ENCODE measurements at regions not wholly inside any gene's neighbourhood (a gene's known extent, or its start where the extent isn't known, plus 50 kb on each side); places are given as distances from the start of the nearest gene placed in this dataset.

GRCh38 chr4:79155336-79155735 is 170.5 kb downstream of the NAA11 start:
- H3K9me3 ChIP-seq (ENCODE audit: insufficient read depth, low read length, severe bottlenecking): peaks cover 2% of the 10 kb centered on the region
- no peak overlapping the region for H3K4me3 ChIP-seq (ENCODE audit: low read depth in 1 of 2, low read length in 2 of 2)
- no peaks in the 10 kb centered on the region for H3K36me3 ChIP-seq (ENCODE audit: insufficient read depth, low read length)
- no peaks in the 10 kb centered on the region for H3K27me3 ChIP-seq (ENCODE audit: insufficient read depth, low read length, poor library complexity)
- H3K4me1 ChIP-seq (ENCODE audit: insufficient read depth, low read length): no peaks in the 10 kb centered on the region
- ATAC-seq (ENCODE audit: insufficient read depth, low read depth) (no peak), DNase-seq (no peak)
- H2AFZ ChIP-seq (ENCODE audit: low read depth, low read length): no peak overlapping the region
- no peaks in the 10 kb centered on the region for H3K79me2 ChIP-seq (ENCODE audit: insufficient read depth, low read length)
- H3K27ac ChIP-seq (ENCODE audit: low read length): no peak overlapping the region
- TF ChIP-seq EZH2 (IDR thresholded peaks at IDR 0.05; ENCODE audit: borderline replicate concordance, low read depth, low read length, severe bottlenecking): no peak
- no peaks in the 10 kb centered on the region for H4K20me1 ChIP-seq (ENCODE audit: insufficient read depth, low read length)
- H3K9ac ChIP-seq (ENCODE audit: low read depth, low read length): no peak overlapping the region
- no peak overlapping the region for H3K4me2 ChIP-seq (ENCODE audit: insufficient read depth, low read length)

DNA sequence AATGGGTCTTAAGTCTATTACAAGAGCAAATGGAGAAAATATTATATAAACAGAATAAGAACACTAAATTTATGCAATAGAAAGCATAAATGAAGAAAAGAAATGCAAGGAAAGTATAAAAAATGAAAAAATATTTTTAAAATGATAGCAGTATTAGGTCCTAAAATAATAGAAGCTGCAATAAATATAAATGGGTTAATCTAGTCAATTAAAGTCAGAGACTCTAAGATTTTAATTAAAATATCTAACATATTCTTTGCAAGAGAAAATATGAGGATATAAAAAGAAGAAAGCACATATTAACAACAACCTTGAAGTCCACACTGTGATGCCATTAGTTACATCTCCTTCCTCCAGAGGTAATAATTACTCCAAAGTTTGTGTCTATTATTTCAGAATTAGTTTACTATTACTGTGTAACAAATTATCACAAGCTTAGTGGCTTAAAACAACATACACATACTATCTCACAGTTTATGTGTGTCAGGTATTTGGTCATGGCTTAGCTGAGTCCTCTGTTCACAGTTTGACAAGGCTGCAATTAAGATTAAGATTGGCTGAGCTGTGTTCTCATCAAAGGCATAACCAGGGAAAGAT is 174.9 kb downstream of the NAA11 start:
- Histone ChIP-seq H3K4me2 (ENCODE audit: insufficient read depth, low read length) (no peak overlapping the region), H3K9me3 (ENCODE audit: insufficient read depth, low read length, severe bottlenecking) (peaks cover 2% of the 10 kb centered on the region), H4K20me1 (ENCODE audit: insufficient read depth, low read length) (no peaks in the 10 kb centered on the region), H2AFZ (ENCODE audit: low read depth, low read length) (no peak overlapping the region), H3K79me2 (ENCODE audit: insufficient read depth, low read length) (no peaks in the 10 kb centered on the region), H3K27ac (ENCODE audit: low read length) (no peak overlapping the region), H3K4me1 (ENCODE audit: insufficient read depth, low read length) (no peaks in the 10 kb centered on the region), H3K4me3 (ENCODE audit: low read depth in 1 of 2, low read length in 2 of 2) (no peak overlapping the region), H3K27me3 (ENCODE audit: insufficient read depth, low read length, poor library complexity) (no peaks in the 10 kb centered on the region), H3K36me3 (ENCODE audit: insufficient read depth, low read length) (no peaks in the 10 kb centered on the region), H3K9ac (ENCODE audit: low read depth, low read length) (no peak overlapping the region)
- ATAC-seq (ENCODE audit: insufficient read depth, low read depth) (no peak), DNase-seq (no peak)
- TF ChIP-seq, protein P1, sequence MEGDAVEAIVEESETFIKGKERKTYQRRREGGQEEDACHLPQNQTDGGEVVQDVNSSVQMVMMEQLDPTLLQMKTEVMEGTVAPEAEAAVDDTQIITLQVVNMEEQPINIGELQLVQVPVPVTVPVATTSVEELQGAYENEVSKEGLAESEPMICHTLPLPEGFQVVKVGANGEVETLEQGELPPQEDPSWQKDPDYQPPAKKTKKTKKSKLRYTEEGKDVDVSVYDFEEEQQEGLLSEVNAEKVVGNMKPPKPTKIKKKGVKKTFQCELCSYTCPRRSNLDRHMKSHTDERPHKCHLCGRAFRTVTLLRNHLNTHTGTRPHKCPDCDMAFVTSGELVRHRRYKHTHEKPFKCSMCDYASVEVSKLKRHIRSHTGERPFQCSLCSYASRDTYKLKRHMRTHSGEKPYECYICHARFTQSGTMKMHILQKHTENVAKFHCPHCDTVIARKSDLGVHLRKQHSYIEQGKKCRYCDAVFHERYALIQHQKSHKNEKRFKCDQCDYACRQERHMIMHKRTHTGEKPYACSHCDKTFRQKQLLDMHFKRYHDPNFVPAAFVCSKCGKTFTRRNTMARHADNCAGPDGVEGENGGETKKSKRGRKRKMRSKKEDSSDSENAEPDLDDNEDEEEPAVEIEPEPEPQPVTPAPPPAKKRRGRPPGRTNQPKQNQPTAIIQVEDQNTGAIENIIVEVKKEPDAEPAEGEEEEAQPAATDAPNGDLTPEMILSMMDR (IDR thresholded peaks at IDR 0.05; ENCODE audit: borderline replicate concordance, extremely low read depth, low read length, poor library complexity, severe bottlenecking): no peak
- TF ChIP-seq EZH2 (IDR thresholded peaks at IDR 0.05; ENCODE audit: borderline replicate concordance, low read depth, low read length, severe bottlenecking): no peak

- no peaks in the 10 kb centered on the region for H4K20me1 ChIP-seq (ENCODE audit: insufficient read depth, low read length)
- DNase-seq (no peak), ATAC-seq (ENCODE audit: insufficient read depth, low read depth) (no peak)
- H3K4me3 ChIP-seq (ENCODE audit: low read depth in 1 of 2, low read length in 2 of 2): no peak overlapping the region
- no peak overlapping the region for H3K27ac ChIP-seq (ENCODE audit: low read length)
- H3K27me3 ChIP-seq (ENCODE audit: insufficient read depth, low read length, poor library complexity): no peaks in the 10 kb centered on the region
- no peaks in the 10 kb centered on the region for H3K79me2 ChIP-seq (ENCODE audit: insufficient read depth, low read length)
- no peak overlapping the region for H2AFZ ChIP-seq (ENCODE audit: low read depth, low read length)
- no peak overlapping the region for H3K9ac ChIP-seq (ENCODE audit: low read depth, low read length)
- no peaks in the 10 kb centered on the region for H3K4me1 ChIP-seq (ENCODE audit: insufficient read depth, low read length)
- peaks cover 9% of the 10 kb centered on the region for H3K9me3 ChIP-seq (ENCODE audit: insufficient read depth, low read length, severe bottlenecking)
- TF ChIP-seq, protein P1 (IDR thresholded peaks at IDR 0.05; ENCODE audit: borderline replicate concordance, extremely low read depth, low read length, poor library complexity, severe bottlenecking): no peak
- no peak for TF ChIP-seq EZH2 (IDR thresholded peaks at IDR 0.05; ENCODE audit: borderline replicate concordance, low read depth, low read length, severe bottlenecking)
- no peak overlapping the region for H3K4me2 ChIP-seq (ENCODE audit: insufficient read depth, low read length)
- H3K36me3 ChIP-seq (ENCODE audit: insufficient read depth, low read length): no peaks in the 10 kb centered on the region
Measured at GRCh38 chr4:79148369-79148768, 177.5 kb downstream of the NAA11 start.

DNA sequence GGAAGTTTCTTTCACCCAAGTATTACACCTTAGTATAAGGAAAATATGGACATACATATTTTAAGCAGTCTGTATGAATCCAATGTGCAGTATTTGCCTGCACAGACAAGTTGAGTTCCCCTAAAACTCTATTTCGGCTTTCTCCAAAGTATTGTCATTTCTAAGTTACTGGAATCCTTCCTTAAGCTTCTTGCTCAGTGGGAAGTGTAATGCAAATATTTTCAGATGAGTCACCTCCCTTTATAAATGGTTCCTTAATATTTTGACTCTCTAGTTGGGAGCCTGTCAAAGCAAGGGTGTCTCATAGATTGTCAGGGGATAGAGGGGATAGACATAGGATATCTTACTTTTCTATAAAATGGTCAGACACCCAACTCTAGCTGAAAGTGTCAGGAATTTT is 178.6 kb downstream of the NAA11 start:
- no peak overlapping the region for H3K4me3 ChIP-seq (ENCODE audit: low read depth in 1 of 2, low read length in 2 of 2)
- H3K36me3 ChIP-seq (ENCODE audit: insufficient read depth, low read length): no peaks in the 10 kb centered on the region
- no peaks in the 10 kb centered on the region for H4K20me1 ChIP-seq (ENCODE audit: insufficient read depth, low read length)
- TF ChIP-seq, protein P1 (IDR thresholded peaks at IDR 0.05; ENCODE audit: borderline replicate concordance, extremely low read depth, low read length, poor library complexity, severe bottlenecking): no peak
- no peak for TF ChIP-seq EZH2 (IDR thresholded peaks at IDR 0.05; ENCODE audit: borderline replicate concordance, low read depth, low read length, severe bottlenecking)
- H3K79me2 ChIP-seq (ENCODE audit: insufficient read depth, low read length): no peaks in the 10 kb centered on the region
- H3K27ac ChIP-seq (ENCODE audit: low read length): no peak overlapping the region
- DNase-seq: no peak
- H3K4me2 ChIP-seq (ENCODE audit: insufficient read depth, low read length): no peak overlapping the region
- no peak overlapping the region for H3K9ac ChIP-seq (ENCODE audit: low read depth, low read length)
- no peak for ATAC-seq (ENCODE audit: insufficient read depth, low read depth)
- H3K9me3 ChIP-seq (ENCODE audit: insufficient read depth, low read length, severe bottlenecking): peaks cover 9% of the 10 kb centered on the region
- no peaks in the 10 kb centered on the region for H3K27me3 ChIP-seq (ENCODE audit: insufficient read depth, low read length, poor library complexity)
- H2AFZ ChIP-seq (ENCODE audit: low read depth, low read length): no peak overlapping the region
- H3K4me1 ChIP-seq (ENCODE audit: insufficient read depth, low read length): no peaks in the 10 kb centered on the region

Data from DND-41 (cell line).